Immature natural killer cell (primary cell): ENCODE measurements at regions not wholly inside any gene's neighbourhood (a gene's known extent, or its start where the extent isn't known, plus 50 kb on each side); places are given as distances from the start of the nearest gene placed in this dataset.
A peak's percentile ranks its signal among the peaks of the same experiment; 100 is the strongest.
"Not testable (repeated sequence)": the region's sequence is repeated elsewhere in the genome, so short reads cannot be mapped to it uniquely, and the experiment has no call there.

Experiments used
- DNase-seq, 3 donors: peaks; one replicate each; pipeline ENCODE4 v3.0.0; 2022; ENCODE audit warnings: mixed read lengths in 1 of 3
- H3K27ac Mint-ChIP-seq, 6 donors: one replicate each; pipeline ENCODE4 v1.8.0; 2020; ENCODE audit warnings: mixed read lengths in 6 of 6, mild to moderate bottlenecking in 5 of 6, inconsistent platforms in 4 of 6, moderate library complexity in 3 of 6
- H3K27me3 Mint-ChIP-seq, 3 donors: one replicate each; pipeline ENCODE4 v1.8.0; 2020 to 2021; ENCODE audit warnings: low read depth in 3 of 3, mild to moderate bottlenecking in 3 of 3, mixed read lengths in 3 of 3, moderate library complexity in 3 of 3, inconsistent platforms in 1 of 3
- H3K36me3 Mint-ChIP-seq, 3 donors: one replicate each; pipeline ENCODE4 v1.8.0; 2020; ENCODE audit warnings: mixed read lengths in 3 of 3, inconsistent platforms in 2 of 3, mild to moderate bottlenecking in 2 of 3
- H3K4me1 Mint-ChIP-seq, 2 donors: one replicate each; pipeline ENCODE4 v1.8.0; 2020; ENCODE audit warnings: inconsistent platforms in 2 of 2, mild to moderate bottlenecking in 2 of 2, mixed read lengths in 2 of 2, moderate library complexity in 1 of 2
- H3K4me3 Mint-ChIP-seq, 5 donors: one replicate each; pipeline ENCODE4 v1.8.0; 2020; ENCODE audit warnings: mild to moderate bottlenecking in 5 of 5, mixed read lengths in 5 of 5, inconsistent platforms in 3 of 5, moderate library complexity in 3 of 5
- H3K9me3 Mint-ChIP-seq, 6 donors: one replicate each; pipeline ENCODE4 v1.8.0; 2020; ENCODE audit warnings: mild to moderate bottlenecking in 6 of 6, mixed read lengths in 6 of 6, inconsistent platforms in 4 of 6, moderate library complexity in 3 of 6

DNA sequence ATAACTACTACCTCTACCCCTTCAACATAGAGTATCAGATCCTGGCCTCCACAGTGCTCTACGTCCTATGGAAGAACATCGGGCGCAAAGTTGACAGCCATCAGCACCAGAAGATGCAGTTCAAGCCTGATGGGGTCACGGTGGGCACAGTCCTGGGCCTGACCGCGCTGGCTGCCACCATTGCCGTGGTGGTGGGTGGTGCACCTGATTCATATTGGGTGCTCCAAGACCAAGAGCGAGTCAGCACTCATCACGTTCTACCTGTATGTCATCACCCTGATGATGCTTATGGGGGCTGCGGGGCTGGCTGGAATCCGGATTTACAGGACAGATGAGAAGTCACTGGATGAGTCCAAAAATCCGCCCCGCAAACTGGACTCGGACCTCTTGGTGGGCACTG lies 846.4 kb downstream of the RPIA start:
- not testable (repeated sequence) for H3K27me3 Mint-ChIP-seq, DNase-seq, H3K4me3 Mint-ChIP-seq

DNA sequence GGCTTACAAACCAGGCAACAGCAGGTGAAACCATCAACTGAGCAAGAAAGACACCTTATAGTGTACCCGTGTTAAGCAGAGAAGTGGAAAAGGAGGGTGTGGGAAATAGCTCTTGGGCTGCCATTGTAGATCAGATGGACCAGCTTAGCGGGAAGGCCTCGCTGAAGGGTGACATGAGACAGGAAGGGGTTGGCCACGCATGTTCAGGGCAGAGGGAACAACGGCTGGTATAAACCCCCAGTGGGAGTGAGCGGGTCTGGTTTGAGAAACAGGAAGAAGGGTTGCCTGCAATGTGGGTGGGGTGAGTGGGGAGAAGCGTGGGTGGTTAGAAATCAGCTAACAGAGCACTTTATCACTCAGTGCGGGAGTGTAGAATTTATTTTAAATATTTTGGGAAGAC lies 852.6 kb downstream of the RPIA start:
- not testable (repeated sequence) for H3K36me3 Mint-ChIP-seq, H3K9me3 Mint-ChIP-seq, H3K4me1 Mint-ChIP-seq, H3K27me3 Mint-ChIP-seq, DNase-seq, H3K27ac Mint-ChIP-seq
- peak overlapping the region in 1 of 5 donors; percentile 40 for H3K4me3 Mint-ChIP-seq

More for the DNA sequence above, 846.4 kb downstream of the RPIA start:
- not testable (repeated sequence) for H3K9me3 Mint-ChIP-seq, H3K4me1 Mint-ChIP-seq, H3K27ac Mint-ChIP-seq, H3K36me3 Mint-ChIP-seq

DNA sequence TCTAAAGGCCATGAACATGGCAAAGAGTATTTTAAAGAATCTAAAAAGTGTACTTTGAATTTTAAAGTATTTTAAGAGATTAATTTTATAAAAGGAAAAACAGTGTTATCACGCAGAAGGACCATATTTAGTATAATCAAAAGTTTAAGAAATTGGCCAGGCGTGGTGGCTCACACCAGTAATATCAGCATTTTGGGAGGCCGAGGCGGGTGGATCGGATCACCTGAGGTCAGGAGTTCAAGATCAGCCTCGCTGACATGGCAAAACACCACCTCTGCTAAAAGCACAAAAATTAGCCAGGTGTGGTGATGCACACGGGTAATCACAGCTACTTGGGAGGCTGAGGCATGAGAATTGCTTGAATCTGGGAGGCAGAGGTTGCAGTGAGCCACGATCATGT lies 887.7 kb downstream of the RPIA start:
- H3K4me1 Mint-ChIP-seq = not testable (repeated sequence)

DNA sequence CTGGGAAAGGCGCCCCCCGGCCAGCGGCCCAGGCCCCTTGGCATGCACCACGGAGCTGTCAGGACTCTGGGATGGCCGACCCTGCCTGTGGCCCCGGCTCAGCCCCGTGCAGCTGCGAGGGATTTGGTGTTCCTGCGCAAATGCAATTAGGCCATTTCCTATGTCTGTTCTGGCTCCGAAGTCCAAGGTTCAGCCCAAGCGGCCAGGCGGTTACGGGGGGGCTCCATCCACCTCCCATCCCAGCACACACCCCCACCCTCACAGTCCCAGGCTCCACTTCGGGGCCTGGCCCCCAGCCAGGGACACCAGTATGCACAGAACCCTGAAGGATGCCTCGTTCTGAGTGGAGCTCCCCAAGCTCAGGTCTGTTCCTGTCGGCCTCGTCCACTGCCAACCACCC lies 891.3 kb downstream of the RPIA start:
- H3K27me3 Mint-ChIP-seq, H3K4me3 Mint-ChIP-seq, DNase-seq, H3K4me1 Mint-ChIP-seq, H3K36me3 Mint-ChIP-seq, H3K9me3 Mint-ChIP-seq, H3K27ac Mint-ChIP-seq: not testable (repeated sequence)

More for the DNA sequence above, 887.7 kb downstream of the RPIA start:
- DNase-seq, H3K27ac Mint-ChIP-seq, H3K4me3 Mint-ChIP-seq, H3K27me3 Mint-ChIP-seq, H3K9me3 Mint-ChIP-seq, H3K36me3 Mint-ChIP-seq: not testable (repeated sequence)

DNA sequence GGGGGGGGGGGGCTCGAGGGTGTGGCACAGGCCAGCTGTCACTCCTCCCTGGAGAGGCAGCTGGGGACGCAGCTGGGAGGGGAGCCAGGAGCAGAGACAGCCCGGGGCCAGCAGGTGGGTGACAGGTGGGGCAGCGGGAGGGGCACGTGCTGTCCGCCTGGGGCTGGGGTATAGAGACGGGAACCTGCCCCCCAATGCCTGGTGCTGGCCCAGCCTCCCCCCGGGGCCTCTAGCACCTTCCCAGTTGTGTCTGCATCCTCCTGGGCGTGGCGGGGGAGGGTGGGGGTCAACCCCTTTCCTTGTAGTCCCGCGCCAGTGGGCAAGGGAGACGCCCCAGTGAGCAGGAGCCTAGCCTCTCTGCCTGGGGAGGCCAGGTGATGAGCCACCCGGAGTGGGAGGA lies 892.6 kb downstream of the RPIA start:
- H3K4me1 Mint-ChIP-seq = not testable (repeated sequence)

DNA sequence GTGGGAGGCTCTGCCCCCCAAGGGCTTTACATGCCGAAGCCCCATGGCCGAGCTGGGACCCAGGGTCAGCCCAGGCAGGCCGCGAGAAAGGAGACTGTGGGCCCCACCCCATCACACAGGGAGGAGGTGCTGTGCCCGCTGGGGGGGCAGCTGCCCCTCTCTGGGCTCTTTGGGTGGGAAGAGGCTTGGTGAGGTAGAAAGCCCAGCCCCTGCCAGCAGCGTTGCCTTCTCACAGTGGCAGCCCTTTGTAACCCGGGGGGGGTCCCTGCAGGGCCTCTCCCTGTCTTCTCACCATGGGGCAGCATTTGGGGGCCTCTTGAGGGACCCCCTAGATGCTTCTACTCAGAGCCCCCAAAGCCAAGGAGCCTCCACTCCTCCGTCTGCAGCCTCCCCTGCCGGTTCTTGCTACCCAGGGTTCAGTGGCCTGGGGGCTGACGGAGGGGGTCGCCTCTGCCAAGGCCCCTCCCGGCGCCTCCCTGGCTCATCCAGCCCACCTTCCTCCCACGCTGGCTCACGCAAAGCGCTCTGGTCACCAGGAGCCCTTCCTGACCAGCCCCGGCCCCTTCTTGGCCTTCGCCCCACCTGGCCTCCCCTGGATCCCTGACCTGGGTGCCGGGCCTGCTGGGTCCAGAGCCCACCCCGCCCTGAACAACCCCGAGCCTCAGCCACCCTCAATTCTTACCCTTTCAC lies 893.5 kb downstream of the RPIA start:
- not testable (repeated sequence) for H3K36me3 Mint-ChIP-seq, DNase-seq, H3K27me3 Mint-ChIP-seq, H3K9me3 Mint-ChIP-seq, H3K27ac Mint-ChIP-seq, H3K4me1 Mint-ChIP-seq
- peak overlapping the region in 3 of 5 donors; percentile 80 to 87 (median 86) for H3K4me3 Mint-ChIP-seq

More for the DNA sequence above, 892.6 kb downstream of the RPIA start:
- DNase-seq, H3K36me3 Mint-ChIP-seq, H3K4me3 Mint-ChIP-seq, H3K27me3 Mint-ChIP-seq, H3K27ac Mint-ChIP-seq, H3K9me3 Mint-ChIP-seq: not testable (repeated sequence)

DNA sequence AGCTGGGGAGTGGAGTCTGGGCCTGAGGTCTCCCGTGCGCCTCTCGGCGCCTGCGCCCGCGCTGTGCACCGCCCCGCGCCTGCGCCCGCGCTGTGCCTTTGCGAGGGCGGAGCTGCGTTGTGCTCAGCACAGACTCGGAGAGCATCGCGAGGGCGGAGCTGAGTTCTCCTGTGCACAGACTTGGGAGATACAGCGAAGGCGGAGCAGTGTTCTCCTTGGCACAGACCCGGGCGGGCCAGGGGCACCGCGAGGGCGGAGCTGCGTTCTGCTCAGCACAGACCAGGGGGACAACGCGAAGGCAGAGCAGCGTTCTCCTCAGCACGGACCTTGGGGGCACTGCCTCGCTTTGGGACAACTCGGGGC lies 894.1 kb downstream of the RPIA start:
- H3K36me3 Mint-ChIP-seq, H3K27ac Mint-ChIP-seq, H3K4me1 Mint-ChIP-seq, H3K9me3 Mint-ChIP-seq, H3K27me3 Mint-ChIP-seq: not testable (repeated sequence)
- DNase-seq = peak; percentile 8 to 30 (median 25)
- peak overlapping the region; percentile 69 to 87 (median 80) for H3K4me3 Mint-ChIP-seq

DNA sequence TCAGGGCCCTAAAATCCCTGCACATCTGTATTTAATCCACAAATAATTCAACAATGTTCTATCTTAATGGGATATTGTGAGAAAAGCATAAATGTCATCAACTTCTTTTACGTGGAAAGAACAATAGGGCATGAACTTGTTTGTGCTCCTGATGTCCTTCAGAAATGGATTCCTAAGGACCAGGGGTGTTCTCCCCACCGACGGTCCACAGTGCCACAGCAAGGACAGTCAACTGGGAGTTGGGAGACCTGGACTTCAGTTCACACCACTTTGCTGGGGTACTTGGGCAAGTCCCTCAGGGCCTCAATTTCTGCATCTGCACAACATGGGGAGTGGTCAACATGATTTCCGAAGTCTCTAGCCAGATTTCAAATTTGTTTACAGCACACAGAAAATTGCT lies 908.4 kb downstream of the RPIA start:
- H3K27me3 Mint-ChIP-seq, H3K4me3 Mint-ChIP-seq, H3K36me3 Mint-ChIP-seq, DNase-seq, H3K9me3 Mint-ChIP-seq, H3K27ac Mint-ChIP-seq, H3K4me1 Mint-ChIP-seq: not testable (repeated sequence)

DNA sequence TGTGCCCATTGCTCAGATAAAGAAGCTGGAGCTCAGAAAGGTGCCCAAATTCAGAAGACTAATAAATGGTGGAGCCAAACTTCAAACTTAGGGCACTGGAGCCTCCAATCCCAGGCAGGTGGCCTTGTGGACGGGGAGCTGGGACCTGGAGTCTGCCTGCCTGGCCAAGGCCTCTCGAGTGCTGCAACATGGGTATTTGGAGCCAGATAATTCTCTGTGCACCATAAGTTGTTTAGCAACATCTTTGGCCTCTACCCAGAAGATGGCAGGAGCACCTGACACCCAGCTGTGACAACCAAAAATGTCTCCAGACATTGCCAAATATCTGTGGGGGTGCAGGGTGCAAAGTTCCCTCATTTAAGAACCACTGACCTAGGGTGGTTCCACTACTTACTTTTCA lies 915.0 kb downstream of the RPIA start:
- H3K27me3 Mint-ChIP-seq, H3K27ac Mint-ChIP-seq, DNase-seq, H3K4me3 Mint-ChIP-seq, H3K4me1 Mint-ChIP-seq, H3K36me3 Mint-ChIP-seq: not testable (repeated sequence)
- peaks cover 0 to 11% (median 3%) of the 10 kb centered on the region in 6 donors for H3K9me3 Mint-ChIP-seq

DNA sequence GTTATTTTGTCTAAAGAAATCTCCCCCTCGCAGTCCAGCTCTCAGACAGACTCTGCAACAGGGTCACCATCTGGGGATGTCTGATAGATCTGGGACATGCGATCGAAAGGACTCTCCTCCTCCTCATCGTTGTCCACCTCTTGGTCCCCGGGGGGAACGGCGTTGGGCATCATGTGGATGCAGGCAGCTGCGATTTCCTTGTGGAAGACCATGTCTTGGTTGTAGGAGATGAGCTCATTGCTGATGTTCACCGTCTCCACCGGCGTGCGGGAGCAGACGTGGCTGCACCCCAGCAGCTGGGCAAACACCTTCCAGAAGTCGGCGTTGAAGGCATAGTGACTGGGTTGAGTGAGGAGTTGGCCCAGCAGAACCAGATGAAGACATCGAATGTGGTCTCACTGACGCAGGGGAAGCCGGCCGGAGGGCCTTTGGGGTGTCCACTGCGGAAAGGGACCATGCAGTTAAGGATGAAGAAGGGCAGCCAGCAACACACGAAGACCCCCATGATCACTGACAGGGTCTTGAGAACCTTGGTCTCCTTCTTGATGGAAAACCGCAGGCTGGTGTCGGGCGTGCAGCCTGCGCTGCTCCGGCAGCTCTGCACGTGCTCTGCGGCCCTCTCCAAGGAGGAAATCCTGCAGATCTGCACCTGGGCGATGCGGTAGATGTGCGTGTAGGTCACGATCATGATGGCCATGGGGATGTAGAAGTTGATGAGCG lies 918.9 kb downstream of the RPIA start:
- not testable (repeated sequence) for H3K4me1 Mint-ChIP-seq, DNase-seq, H3K4me3 Mint-ChIP-seq, H3K27me3 Mint-ChIP-seq, H3K36me3 Mint-ChIP-seq, H3K27ac Mint-ChIP-seq
- peaks cover 0 to 11% (median 3%) of the 10 kb centered on the region in 6 donors for H3K9me3 Mint-ChIP-seq

DNA sequence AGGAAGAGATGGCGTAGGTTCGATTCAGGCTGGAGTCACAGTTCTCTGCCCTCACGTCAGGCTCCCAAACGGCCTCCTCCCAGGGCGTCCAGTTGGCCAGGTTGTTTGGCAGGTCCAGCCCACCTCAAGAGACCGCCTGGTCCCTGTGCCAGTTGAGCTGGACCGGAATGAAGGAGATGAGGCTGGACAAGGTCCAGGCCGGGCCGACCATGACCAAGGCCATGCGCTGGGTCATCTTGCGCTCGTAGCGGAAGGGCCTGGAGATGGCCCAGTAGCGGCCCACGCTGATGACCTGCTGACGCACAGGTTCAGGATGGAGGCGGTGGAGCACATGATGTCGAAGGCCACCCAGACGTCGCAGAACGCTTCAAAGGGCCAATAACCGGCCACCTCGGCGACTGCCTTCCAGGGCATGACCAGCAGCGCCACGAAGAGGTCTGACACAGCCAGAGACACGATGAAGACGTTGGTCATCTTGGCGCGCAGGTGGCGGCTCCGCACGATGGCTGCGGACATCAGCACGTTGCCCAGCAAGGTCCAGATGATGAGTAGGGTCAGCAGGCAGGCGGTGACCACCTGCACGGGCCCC lies 919.5 kb downstream of the RPIA start:
- not testable (repeated sequence) for H3K4me1 Mint-ChIP-seq, H3K27ac Mint-ChIP-seq, DNase-seq, H3K36me3 Mint-ChIP-seq, H3K4me3 Mint-ChIP-seq, H3K27me3 Mint-ChIP-seq
- peaks cover 0 to 11% (median 3%) of the 10 kb centered on the region in 6 donors for H3K9me3 Mint-ChIP-seq

DNA sequence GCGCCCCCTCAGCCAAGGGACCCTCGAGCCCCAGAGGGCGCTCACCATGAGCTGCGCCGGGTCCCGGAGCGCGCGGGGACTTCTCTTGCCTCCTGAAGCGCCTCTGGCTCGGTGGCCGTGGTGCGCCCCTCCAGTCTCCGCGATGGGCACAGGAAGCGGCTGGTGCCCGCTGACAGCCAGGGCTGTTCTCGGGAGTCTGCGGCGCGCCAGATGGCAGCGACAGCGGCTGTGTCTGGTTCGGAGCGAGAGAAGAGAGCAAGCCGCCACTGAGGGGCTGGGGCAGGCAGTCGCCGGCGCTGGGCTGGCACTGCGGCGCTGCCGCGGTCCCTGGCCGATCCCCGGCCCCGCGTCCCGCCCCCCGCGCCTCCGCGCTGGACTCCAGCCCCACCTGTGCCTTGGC lies 920.2 kb downstream of the RPIA start:
- H3K27me3 Mint-ChIP-seq, H3K4me1 Mint-ChIP-seq, H3K27ac Mint-ChIP-seq, H3K36me3 Mint-ChIP-seq, DNase-seq, H3K4me3 Mint-ChIP-seq: not testable (repeated sequence)
- H3K9me3 Mint-ChIP-seq = peaks cover 0 to 11% (median 3%) of the 10 kb centered on the region in 6 donors

DNA sequence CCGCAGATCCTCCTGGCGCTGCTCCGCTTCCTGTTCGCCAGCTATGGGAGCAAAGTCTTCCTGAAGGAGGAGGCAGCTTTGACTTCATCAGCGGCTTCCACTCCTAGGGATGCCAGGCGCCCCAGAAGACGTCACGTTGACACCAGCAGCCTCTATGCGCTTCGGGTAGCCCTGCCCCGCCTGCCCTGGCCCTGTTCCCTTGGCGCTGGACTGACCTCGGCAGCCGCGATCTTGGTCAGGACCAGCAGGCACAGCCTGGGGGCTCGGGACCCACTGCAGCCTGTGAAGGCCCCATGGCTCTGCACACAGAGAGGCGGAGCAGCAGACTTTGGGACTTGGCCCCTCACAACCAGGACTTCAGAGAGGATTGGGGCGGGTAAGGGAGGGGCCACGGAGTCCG lies 957.8 kb downstream of the RPIA start:
- not testable (repeated sequence) for H3K4me1 Mint-ChIP-seq, H3K4me3 Mint-ChIP-seq, H3K9me3 Mint-ChIP-seq, H3K27ac Mint-ChIP-seq, H3K36me3 Mint-ChIP-seq, DNase-seq, H3K27me3 Mint-ChIP-seq

DNA sequence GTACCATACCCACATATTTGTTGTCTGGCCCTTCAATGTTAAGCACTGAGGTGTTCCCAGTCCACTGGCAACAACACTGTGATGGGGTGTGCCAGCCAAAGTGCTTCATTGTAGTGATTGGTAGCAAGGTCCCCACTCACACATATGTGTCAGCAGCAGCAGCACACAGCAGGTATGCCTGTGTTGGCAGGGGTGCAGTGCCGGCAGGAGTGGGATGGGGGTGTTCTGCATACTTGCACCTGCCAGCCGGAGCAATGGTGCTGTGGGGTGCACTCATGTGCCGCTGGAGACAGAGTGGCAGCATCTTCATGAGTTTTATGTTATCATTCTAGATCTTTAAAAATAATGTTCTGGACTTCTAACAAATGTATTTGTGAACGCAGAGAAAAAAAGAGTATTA lies 987.8 kb downstream of the RPIA start:
- H3K36me3 Mint-ChIP-seq, H3K27me3 Mint-ChIP-seq, H3K4me3 Mint-ChIP-seq, H3K27ac Mint-ChIP-seq, H3K4me1 Mint-ChIP-seq, DNase-seq: not testable (repeated sequence)
- peaks cover 4 to 26% (median 12%) of the 10 kb centered on the region in 6 donors for H3K9me3 Mint-ChIP-seq
